ENCODE measurements at regions not wholly inside any gene's neighbourhood (a gene's known extent, or its start where the extent isn't known, plus 50 kb on each side); places are given as distances from the start of the nearest gene placed in this dataset.

DNA sequence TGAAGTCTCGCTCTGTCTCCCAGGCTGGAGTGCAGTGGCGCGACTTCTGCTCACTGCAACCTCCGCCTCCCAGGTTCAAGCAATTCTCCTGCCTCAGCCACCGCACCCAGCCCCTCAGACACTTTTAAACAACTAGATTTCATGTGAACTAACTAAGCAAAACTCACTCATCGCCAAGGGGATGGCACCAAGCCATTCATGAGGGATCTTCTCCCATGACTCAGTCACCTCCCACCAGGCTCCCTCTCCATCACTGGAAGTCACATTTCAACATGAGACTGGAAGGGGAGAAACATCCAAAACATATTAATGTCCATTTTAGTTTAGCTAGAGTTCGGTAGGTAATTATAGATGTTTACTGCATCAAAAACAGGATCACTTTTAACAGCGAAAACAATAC is 95.9 kb upstream of the PRL start:
- TF ChIP-seq CTCF (conservative IDR thresholded peaks at IDR 0.05; ENCODE audit: low read depth in 2 of 2) (no peak), CREB1 (CRISPR knock-in tag; IDR thresholded peaks at IDR 0.05; ENCODE audit: low read depth) (no peak), EZH2 (IDR thresholded peaks at IDR 0.05; ENCODE audit: low read depth, unreplicated experiment) (no peak), POLR2AphosphoS5 (IDR thresholded peaks at IDR 0.05; ENCODE audit: low read depth) (no peak), JUNB (IDR thresholded peaks at IDR 0.05; ENCODE audit: unreplicated experiment) (no peak), EZH2phosphoT487 (IDR thresholded peaks at IDR 0.05; ENCODE audit: unreplicated experiment) (no peak), STAT1 (IDR thresholded peaks at IDR 0.05; ENCODE audit: unreplicated experiment) (no peak), ZNF114 (CRISPR knock-in tag; IDR thresholded peaks at IDR 0.05) (no peak), NANOG (IDR thresholded peaks at IDR 0.05; ENCODE audit: borderline replicate concordance) (no peak)
- TF ChIP-seq, protein P1, sequence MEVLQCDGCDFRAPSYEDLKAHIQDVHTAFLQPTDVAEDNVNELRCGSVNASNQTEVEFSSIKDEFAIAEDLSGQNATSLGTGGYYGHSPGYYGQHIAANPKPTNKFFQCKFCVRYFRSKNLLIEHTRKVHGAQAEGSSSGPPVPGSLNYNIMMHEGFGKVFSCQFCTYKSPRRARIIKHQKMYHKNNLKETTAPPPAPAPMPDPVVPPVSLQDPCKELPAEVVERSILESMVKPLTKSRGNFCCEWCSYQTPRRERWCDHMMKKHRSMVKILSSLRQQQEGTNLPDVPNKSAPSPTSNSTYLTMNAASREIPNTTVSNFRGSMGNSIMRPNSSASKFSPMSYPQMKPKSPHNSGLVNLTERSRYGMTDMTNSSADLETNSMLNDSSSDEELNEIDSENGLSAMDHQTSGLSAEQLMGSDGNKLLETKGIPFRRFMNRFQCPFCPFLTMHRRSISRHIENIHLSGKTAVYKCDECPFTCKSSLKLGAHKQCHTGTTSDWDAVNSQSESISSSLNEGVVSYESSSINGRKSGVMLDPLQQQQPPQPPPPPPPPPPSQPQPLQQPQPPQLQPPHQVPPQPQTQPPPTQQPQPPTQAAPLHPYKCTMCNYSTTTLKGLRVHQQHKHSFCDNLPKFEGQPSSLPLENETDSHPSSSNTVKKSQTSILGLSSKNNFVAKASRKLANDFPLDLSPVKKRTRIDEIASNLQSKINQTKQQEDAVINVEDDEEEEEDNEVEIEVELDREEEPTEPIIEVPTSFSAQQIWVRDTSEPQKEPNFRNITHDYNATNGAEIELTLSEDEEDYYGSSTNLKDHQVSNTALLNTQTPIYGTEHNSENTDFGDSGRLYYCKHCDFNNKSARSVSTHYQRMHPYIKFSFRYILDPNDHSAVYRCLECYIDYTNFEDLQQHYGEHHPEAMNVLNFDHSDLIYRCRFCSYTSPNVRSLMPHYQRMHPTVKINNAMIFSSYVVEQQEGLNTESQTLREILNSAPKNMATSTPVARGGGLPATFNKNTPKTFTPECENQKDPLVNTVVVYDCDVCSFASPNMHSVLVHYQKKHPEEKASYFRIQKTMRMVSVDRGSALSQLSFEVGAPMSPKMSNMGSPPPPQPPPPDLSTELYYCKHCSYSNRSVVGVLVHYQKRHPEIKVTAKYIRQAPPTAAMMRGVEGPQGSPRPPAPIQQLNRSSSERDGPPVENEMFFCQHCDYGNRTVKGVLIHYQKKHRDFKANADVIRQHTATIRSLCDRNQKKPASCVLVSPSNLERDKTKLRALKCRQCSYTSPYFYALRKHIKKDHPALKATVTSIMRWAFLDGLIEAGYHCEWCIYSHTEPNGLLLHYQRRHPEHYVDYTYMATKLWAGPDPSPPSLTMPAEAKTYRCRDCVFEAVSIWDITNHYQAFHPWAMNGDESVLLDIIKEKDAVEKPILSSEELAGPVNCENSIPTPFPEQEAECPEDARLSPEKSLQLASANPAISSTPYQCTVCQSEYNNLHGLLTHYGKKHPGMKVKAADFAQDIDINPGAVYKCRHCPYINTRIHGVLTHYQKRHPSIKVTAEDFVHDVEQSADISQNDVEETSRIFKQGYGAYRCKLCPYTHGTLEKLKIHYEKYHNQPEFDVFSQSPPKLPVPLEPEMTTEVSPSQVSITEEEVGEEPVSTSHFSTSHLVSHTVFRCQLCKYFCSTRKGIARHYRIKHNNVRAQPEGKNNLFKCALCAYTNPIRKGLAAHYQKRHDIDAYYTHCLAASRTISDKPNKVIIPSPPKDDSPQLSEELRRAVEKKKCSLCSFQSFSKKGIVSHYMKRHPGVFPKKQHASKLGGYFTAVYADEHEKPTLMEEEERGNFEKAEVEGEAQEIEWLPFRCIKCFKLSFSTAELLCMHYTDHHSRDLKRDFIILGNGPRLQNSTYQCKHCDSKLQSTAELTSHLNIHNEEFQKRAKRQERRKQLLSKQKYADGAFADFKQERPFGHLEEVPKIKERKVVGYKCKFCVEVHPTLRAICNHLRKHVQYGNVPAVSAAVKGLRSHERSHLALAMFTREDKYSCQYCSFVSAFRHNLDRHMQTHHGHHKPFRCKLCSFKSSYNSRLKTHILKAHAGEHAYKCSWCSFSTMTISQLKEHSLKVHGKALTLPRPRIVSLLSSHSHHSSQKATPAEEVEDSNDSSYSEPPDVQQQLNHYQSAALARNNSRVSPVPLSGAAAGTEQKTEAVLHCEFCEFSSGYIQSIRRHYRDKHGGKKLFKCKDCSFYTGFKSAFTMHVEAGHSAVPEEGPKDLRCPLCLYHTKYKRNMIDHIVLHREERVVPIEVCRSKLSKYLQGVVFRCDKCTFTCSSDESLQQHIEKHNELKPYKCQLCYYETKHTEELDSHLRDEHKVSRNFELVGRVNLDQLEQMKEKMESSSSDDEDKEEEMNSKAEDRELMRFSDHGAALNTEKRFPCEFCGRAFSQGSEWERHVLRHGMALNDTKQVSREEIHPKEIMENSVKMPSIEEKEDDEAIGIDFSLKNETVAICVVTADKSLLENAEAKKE (CRISPR knock-in tag; IDR thresholded peaks at IDR 0.05) = no peak
- TF ChIP-seq, protein P2, sequence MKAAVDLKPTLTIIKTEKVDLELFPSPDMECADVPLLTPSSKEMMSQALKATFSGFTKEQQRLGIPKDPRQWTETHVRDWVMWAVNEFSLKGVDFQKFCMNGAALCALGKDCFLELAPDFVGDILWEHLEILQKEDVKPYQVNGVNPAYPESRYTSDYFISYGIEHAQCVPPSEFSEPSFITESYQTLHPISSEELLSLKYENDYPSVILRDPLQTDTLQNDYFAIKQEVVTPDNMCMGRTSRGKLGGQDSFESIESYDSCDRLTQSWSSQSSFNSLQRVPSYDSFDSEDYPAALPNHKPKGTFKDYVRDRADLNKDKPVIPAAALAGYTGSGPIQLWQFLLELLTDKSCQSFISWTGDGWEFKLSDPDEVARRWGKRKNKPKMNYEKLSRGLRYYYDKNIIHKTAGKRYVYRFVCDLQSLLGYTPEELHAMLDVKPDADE (IDR thresholded peaks at IDR 0.05) = no peak
- TF ChIP-seq, protein P3, sequence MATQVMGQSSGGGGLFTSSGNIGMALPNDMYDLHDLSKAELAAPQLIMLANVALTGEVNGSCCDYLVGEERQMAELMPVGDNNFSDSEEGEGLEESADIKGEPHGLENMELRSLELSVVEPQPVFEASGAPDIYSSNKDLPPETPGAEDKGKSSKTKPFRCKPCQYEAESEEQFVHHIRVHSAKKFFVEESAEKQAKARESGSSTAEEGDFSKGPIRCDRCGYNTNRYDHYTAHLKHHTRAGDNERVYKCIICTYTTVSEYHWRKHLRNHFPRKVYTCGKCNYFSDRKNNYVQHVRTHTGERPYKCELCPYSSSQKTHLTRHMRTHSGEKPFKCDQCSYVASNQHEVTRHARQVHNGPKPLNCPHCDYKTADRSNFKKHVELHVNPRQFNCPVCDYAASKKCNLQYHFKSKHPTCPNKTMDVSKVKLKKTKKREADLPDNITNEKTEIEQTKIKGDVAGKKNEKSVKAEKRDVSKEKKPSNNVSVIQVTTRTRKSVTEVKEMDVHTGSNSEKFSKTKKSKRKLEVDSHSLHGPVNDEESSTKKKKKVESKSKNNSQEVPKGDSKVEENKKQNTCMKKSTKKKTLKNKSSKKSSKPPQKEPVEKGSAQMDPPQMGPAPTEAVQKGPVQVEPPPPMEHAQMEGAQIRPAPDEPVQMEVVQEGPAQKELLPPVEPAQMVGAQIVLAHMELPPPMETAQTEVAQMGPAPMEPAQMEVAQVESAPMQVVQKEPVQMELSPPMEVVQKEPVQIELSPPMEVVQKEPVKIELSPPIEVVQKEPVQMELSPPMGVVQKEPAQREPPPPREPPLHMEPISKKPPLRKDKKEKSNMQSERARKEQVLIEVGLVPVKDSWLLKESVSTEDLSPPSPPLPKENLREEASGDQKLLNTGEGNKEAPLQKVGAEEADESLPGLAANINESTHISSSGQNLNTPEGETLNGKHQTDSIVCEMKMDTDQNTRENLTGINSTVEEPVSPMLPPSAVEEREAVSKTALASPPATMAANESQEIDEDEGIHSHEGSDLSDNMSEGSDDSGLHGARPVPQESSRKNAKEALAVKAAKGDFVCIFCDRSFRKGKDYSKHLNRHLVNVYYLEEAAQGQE (IDR thresholded peaks at IDR 0.05; ENCODE audit: unreplicated experiment) = no peak

Measured in GM23338 (cell line).